Endothelial cell (in vitro differentiated cells): ENCODE measurements at regions not wholly inside any gene's neighbourhood (a gene's known extent, or its start where the extent isn't known, plus 50 kb on each side); places are given as distances from the start of the nearest gene placed in this dataset.
"Not testable (repeated sequence)": the region's sequence is repeated elsewhere in the genome, so short reads cannot be mapped to it uniquely, and the experiment has no call there.

Source experiments
- DNase-seq: peaks from one replicate; pipeline ENCODE4 v3.0.0; 2021; ENCODE audit warnings: low spot score
- H3K27ac Mint-ChIP-seq: one replicate; pipeline ENCODE4 v1.8.0; 2021; ENCODE audit warnings: mixed read lengths, inconsistent platforms; ENCODE audit not compliant: unreplicated experiment
- H3K27me3 Mint-ChIP-seq: one replicate; pipeline ENCODE4 v1.8.0; 2021; ENCODE audit warnings: mild to moderate bottlenecking, moderate library complexity, mixed read lengths, inconsistent platforms; ENCODE audit not compliant: unreplicated experiment
- H3K36me3 Mint-ChIP-seq: one replicate; pipeline ENCODE4 v1.8.0; 2021; ENCODE audit warnings: mild to moderate bottlenecking, low read depth, mixed read lengths, inconsistent platforms; ENCODE audit not compliant: unreplicated experiment
- H3K4me1 Mint-ChIP-seq: one replicate; pipeline ENCODE4 v1.8.0; 2021; ENCODE audit warnings: mild to moderate bottlenecking, mixed read lengths, inconsistent platforms; ENCODE audit not compliant: unreplicated experiment
- H3K4me3 Mint-ChIP-seq: one replicate; pipeline ENCODE4 v1.8.0; 2021; ENCODE audit warnings: mild to moderate bottlenecking, mixed read lengths, inconsistent platforms; ENCODE audit not compliant: unreplicated experiment
- H3K9me3 Mint-ChIP-seq: one replicate; pipeline ENCODE4 v1.8.0; 2021; ENCODE audit warnings: mixed read lengths, inconsistent platforms; ENCODE audit not compliant: unreplicated experiment
- CTCF ChIP-seq: fragments of 200-600 bp; sonication (generic); IDR thresholded peaks from one replicate; pipeline ENCODE4 v1.5.0; 2021; ENCODE audit warnings: antibody characterized with exemption; ENCODE audit not compliant: unreplicated experiment

GRCh38 chr9:102507044-102507687, 488.0 kb upstream of the CYLC2 start:
- no peak for DNase-seq
- no peak for TF ChIP-seq CTCF
- Mint-ChIP-seq H3K27me3 (no peaks in the 10 kb centered on the region), H3K4me1 (no peaks in the 10 kb centered on the region), H3K9me3 (peaks cover 14% of the 10 kb centered on the region), H3K27ac (no peak overlapping the region), H3K36me3 (peaks cover 5% of the 10 kb centered on the region), H3K4me3 (no peak overlapping the region)

- Mint-ChIP-seq H3K4me3 (no peak overlapping the region), H3K4me1 (no peaks in the 10 kb centered on the region), H3K9me3 (peaks cover 17% of the 10 kb centered on the region), H3K27me3 (no peaks in the 10 kb centered on the region), H3K27ac (no peak overlapping the region), H3K36me3 (peaks cover 5% of the 10 kb centered on the region)
- TF ChIP-seq CTCF: no peak
- DNase-seq: no peak
Measured at GRCh38 chr9:102506406-102506805, 488.7 kb upstream of the CYLC2 start.

DNA sequence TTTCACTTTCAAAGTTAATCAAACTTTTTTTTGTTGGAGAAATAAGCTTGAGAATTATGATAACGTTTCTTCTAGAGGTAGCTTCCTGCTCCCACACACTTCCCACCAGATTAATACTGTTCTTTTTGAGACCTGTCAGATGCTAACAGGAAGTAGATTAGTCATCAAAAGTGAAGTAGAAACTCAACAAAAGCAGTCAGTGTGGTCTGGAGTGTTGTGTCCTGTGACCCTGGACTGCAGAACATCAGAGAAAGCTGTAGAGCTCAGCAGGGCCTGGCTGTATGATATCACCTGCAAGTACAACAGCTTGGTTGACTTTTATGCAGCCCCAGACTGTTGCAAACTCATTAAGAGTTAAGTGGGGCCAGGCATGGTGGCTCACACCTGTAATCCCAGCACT, 495.7 kb upstream of the CYLC2 start:
- H3K9me3 Mint-ChIP-seq: peaks cover 29% of the 10 kb centered on the region
- DNase-seq: no peak
- no peak overlapping the region for H3K27ac Mint-ChIP-seq
- no peak overlapping the region for H3K4me3 Mint-ChIP-seq
- H3K36me3 Mint-ChIP-seq: peaks cover 5% of the 10 kb centered on the region
- no peaks in the 10 kb centered on the region for H3K27me3 Mint-ChIP-seq
- no peak for TF ChIP-seq CTCF
- no peaks in the 10 kb centered on the region for H3K4me1 Mint-ChIP-seq

DNA sequence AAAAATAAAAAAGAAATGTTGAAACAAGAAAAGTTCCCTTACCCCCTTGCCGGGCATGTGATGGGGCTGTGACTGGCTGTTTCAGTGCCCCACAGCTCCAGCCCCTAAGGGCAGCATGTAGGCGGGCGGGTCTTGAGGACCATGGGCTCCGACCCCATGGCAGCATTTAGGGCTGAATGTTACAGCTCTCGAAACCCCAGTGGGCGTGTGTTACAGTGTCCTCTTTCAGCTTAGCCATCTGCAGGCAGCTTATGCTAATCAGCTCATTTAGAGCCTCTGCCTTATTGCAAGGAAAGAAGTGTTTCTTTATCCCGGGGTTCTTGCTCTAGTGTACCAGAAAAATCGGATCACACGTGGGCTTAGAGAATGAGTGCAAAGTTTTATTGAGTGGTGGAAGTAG, 497.4 kb upstream of the CYLC2 start:
- no peak overlapping the region for H3K4me3 Mint-ChIP-seq
- no peak for TF ChIP-seq CTCF
- H3K27me3 Mint-ChIP-seq: no peaks in the 10 kb centered on the region
- H3K27ac Mint-ChIP-seq: no peak overlapping the region
- peaks cover 30% of the 10 kb centered on the region for H3K9me3 Mint-ChIP-seq
- no peaks in the 10 kb centered on the region for H3K4me1 Mint-ChIP-seq
- no peak for DNase-seq
- no peaks in the 10 kb centered on the region for H3K36me3 Mint-ChIP-seq

- not testable (repeated sequence) for DNase-seq, H3K4me3 Mint-ChIP-seq, H3K27me3 Mint-ChIP-seq, H3K36me3 Mint-ChIP-seq, H3K4me1 Mint-ChIP-seq, H3K27ac Mint-ChIP-seq
- peaks cover 14% of the 10 kb centered on the region for H3K9me3 Mint-ChIP-seq
Measured at GRCh38 chr9:102486976-102487375, 508.2 kb upstream of the CYLC2 start.
